B cell (primary cell): ENCODE measurements at regions not wholly inside any gene's neighbourhood (a gene's known extent, or its start where the extent isn't known, plus 50 kb on each side); places are given as distances from the start of the nearest gene placed in this dataset.

Experiments used
- ATAC-seq: fragments of 200-7000 bp; cut with Tn5 transposase; one replicate; pipeline ENCODE4 v1.10.0; 2021; ENCODE audit warnings: low read depth, mild to moderate bottlenecking, moderate number of reproducible peaks, moderate library complexity
- CTCF ChIA-PET: fragments of 350-600 bp; sonication (Branson Sonifier 250); formaldehyde crosslinking; loops from one replicate; lab custom pipeline; 2021; ENCODE audit warnings: antibody characterized with exemption, inconsistent platforms; lab: Charles Lee
- POLR2A ChIA-PET: fragments of 350-600 bp; sonication (Branson Sonifier 250); formaldehyde crosslinking; loops from one replicate; lab custom pipeline; 2021; ENCODE audit warnings: antibody characterized with exemption; lab: Charles Lee
- DNase-seq: peaks from one replicate; pipeline ENCODE4 v3.0.0; 2013
- H2AFZ ChIP-seq: 2 replicates; pipeline ENCODE4 v1.6.1; 2012; ENCODE audit warnings: mild to moderate bottlenecking, low read depth, low read length; ENCODE audit not compliant: insufficient read depth, poor library complexity, severe bottlenecking
- H3K27ac ChIP-seq, 2 donors: 1 replicate in 1 of 2; 2 replicates in 1 of 2; pipeline ENCODE4 v1.5.1; 2012 to 2013; ENCODE audit warnings: low read length in 2 of 2, mild to moderate bottlenecking in 2 of 2, moderate library complexity in 1 of 2
- H3K27me3 ChIP-seq, 4 experiments: fragments of 200-600 bp in 1 of 4; sonication (generic) in 1 of 4; replicated peaks in 1 of 4; 1 replicate in 2 of 4; 2 replicates in 2 of 4; pipeline versions ENCODE4 v1.6.1 to v1.7.0; 2013 to 2016; ENCODE audit warnings: low read length in 3 of 4, mild to moderate bottlenecking in 2 of 4, mixed read lengths in 1 of 4, moderate library complexity in 1 of 4; ENCODE audit not compliant: insufficient read depth in 4 of 4, control insufficient read depth in 3 of 4; ENCODE audit errors: control extremely low read depth in 1 of 4
- H3K36me3 ChIP-seq, 2 experiments: replicated peaks in 1 of 2; 1 replicate in 1 of 2; 2 replicates in 1 of 2; pipeline versions ENCODE4 v1.6.1 to v1.7.1; 2013; ENCODE audit warnings: low read length in 1 of 2; ENCODE audit not compliant: insufficient read depth in 2 of 2, control insufficient read depth in 1 of 2; ENCODE audit errors: control extremely low read depth in 1 of 2, extremely low read depth in 1 of 2
- H3K4me1 ChIP-seq, 2 donors: fragments of 200-600 bp in 1 of 2; sonication (generic) in 1 of 2; 1 replicate in 1 of 2; 2 replicates in 1 of 2; pipeline versions ENCODE4 v1.5.1 to v1.6.1; 2013 to 2017; ENCODE audit warnings: low read length in 2 of 2; ENCODE audit not compliant: control insufficient read depth in 2 of 2, insufficient read depth in 2 of 2
- H3K4me2 ChIP-seq: replicated peaks from 2 replicates; pipeline ENCODE3; 2012; ENCODE audit warnings: mild to moderate bottlenecking, low read depth, low read length; ENCODE audit not compliant: poor library complexity, severe bottlenecking
- H3K4me3 ChIP-seq, 5 experiments: fragments of 200-600 bp in 1 of 5; sonication (generic) in 1 of 5; 1 replicate in 3 of 5; 2 replicates in 2 of 5; pipeline versions ENCODE4 v1.5.1 to v1.7.0; 2011 to 2016; ENCODE audit warnings: low read length in 4 of 5, mild to moderate bottlenecking in 4 of 5, low read depth in 2 of 5, control low read depth in 1 of 5, moderate library complexity in 1 of 5; ENCODE audit not compliant: insufficient read depth in 1 of 5; ENCODE audit errors: control extremely low read depth in 1 of 5, extremely low read depth in 1 of 5
- H3K79me2 ChIP-seq: fragments of 200-600 bp; sonication (generic); one replicate; pipeline ENCODE4 v1.6.0; 2016; ENCODE audit warnings: low read length; ENCODE audit not compliant: control insufficient read depth, insufficient read depth
- H3K9ac ChIP-seq: fragments of 200-600 bp; sonication (generic); 2 replicates; pipeline ENCODE4 v1.6.1; 2017; ENCODE audit warnings: mild to moderate bottlenecking, low read length, moderate library complexity
- H3K9me3 ChIP-seq, 3 donors: one replicate each; pipeline versions ENCODE4 v1.6.1 to v1.7.1; 2013; ENCODE audit warnings: low read length in 2 of 3; ENCODE audit not compliant: control insufficient read depth in 2 of 3, insufficient read depth in 1 of 3; ENCODE audit errors: control extremely low read depth in 1 of 3
- H4K20me1 ChIP-seq: 2 replicates; pipeline ENCODE4 v1.6.0; 2012; ENCODE audit warnings: mild to moderate bottlenecking, low read length; ENCODE audit not compliant: insufficient read depth, control insufficient read depth, poor library complexity, severe bottlenecking
- H3K27ac Mint-ChIP-seq: one replicate; pipeline ENCODE4 v1.8.0; 2021; ENCODE audit warnings: mixed read lengths
- H3K27me3 Mint-ChIP-seq: one replicate; pipeline ENCODE4 v1.8.0; 2021; ENCODE audit warnings: mixed read lengths
- H3K4me1 Mint-ChIP-seq: one replicate; pipeline ENCODE4 v1.8.0; 2021; ENCODE audit warnings: mixed read lengths
- H3K4me3 Mint-ChIP-seq: one replicate; pipeline ENCODE4 v1.8.0; 2021; ENCODE audit warnings: mixed read lengths
- H3K9me3 Mint-ChIP-seq: one replicate; pipeline ENCODE4 v1.8.0; 2022; ENCODE audit warnings: mixed read lengths; ENCODE audit not compliant: insufficient read depth
- CTCF ChIP-seq: fragments of 200-600 bp; IDR thresholded peaks from one replicate; pipeline ENCODE4 v1.8.0; 2022; ENCODE audit warnings: antibody characterized with exemption, mild to moderate bottlenecking
- EZH2 ChIP-seq: IDR thresholded peaks from 2 replicates; pipeline ENCODE4 v1.6.1; 2012; ENCODE audit warnings: borderline replicate concordance, low read depth, mild to moderate bottlenecking, moderate library complexity, low read length; ENCODE audit not compliant: insufficient read depth, poor library complexity, severe bottlenecking
- whole genome bisulfite sequencing: methylation state at CpG from one replicate; pipeline ENCODE4 v1.1.5; 2013; ENCODE audit warnings: missing lambda C conversion rate; ENCODE audit not compliant: insufficient coverage; 5-methylcytosine and 5-hydroxymethylcytosine counted together
- intact Hi-C: fragments of 100-400 bp; cut with micrococcal nuclease; formaldehyde crosslinking; loops from one replicate; pipeline ENCODE4 v1.10.0; 2022

DNA sequence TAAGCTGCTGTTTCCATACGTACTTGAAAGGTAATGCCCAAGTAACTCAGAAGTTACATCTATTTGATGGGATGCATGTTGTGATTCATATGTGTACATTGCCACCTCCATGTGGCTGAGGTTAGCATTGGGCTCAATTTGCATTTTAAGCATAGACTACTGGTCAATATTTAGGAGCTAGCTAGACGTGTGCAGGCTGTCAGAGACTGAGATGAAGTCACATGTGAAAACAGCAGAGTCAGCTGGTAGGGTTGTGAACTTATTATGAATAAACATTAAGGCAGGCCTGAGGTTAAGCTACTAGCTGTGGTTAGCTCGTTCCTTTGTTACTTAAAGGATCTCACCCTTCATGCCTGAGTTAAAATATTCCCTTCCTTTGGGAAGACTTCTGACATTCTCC is 114.5 kb upstream of the MTNR1B start:
- no peak overlapping the region for H3K4me2 ChIP-seq
- Mint-ChIP-seq H3K4me3 (no peak overlapping the region), H3K27me3 (no peaks in the 10 kb centered on the region), H3K4me1 (no peaks in the 10 kb centered on the region), H3K27ac (no peak overlapping the region), H3K9me3 (no peaks in the 10 kb centered on the region)
- H3K27ac ChIP-seq: no peak overlapping the region
- H2AFZ ChIP-seq: no peak overlapping the region
- TF ChIP-seq EZH2: no peak
- TF ChIP-seq CTCF: no peak
- no peak overlapping the region for H3K4me3 ChIP-seq
- no peak for DNase-seq
- no peaks in the 10 kb centered on the region for H3K79me2 ChIP-seq
- H3K9me3 ChIP-seq: peaks cover 0 to 10% (median 0%) of the 10 kb centered on the region in 3 donors
- H3K36me3 ChIP-seq: no peaks in the 10 kb centered on the region
- intact Hi-C loops: no loop called here
- no peaks in the 10 kb centered on the region for H3K27me3 ChIP-seq
- no peaks in the 10 kb centered on the region for H4K20me1 ChIP-seq
- no peaks in the 10 kb centered on the region for H3K4me1 ChIP-seq
- H3K9ac ChIP-seq: no peak overlapping the region
- ATAC-seq: no peak
- ChIA-PET CTCF (no interaction called here), POLR2A (no interaction called here)
- 80% methylated on average over 2 of the region's 3 CpGs for WGBS

- peaks cover 0 to 10% (median 0%) of the 10 kb centered on the region in 3 donors for H3K9me3 ChIP-seq
- H3K4me3 ChIP-seq: no peak overlapping the region
- H3K9ac ChIP-seq: no peak overlapping the region
- H3K4me1 Mint-ChIP-seq: no peaks in the 10 kb centered on the region
- H3K4me3 Mint-ChIP-seq: no peak overlapping the region
- H3K27me3 Mint-ChIP-seq: no peaks in the 10 kb centered on the region
- no peak for ATAC-seq
- no peak overlapping the region for H2AFZ ChIP-seq
- no peaks in the 10 kb centered on the region for H3K36me3 ChIP-seq
- POLR2A ChIA-PET: no interaction called here
- H4K20me1 ChIP-seq: no peaks in the 10 kb centered on the region
- H3K27ac ChIP-seq: no peak overlapping the region
- no peaks in the 10 kb centered on the region for H3K9me3 Mint-ChIP-seq
- H3K27me3 ChIP-seq: no peaks in the 10 kb centered on the region
- no CpG with 5 or more reads among the region's 2 CpGs for WGBS
- H3K79me2 ChIP-seq: no peaks in the 10 kb centered on the region
- H3K27ac Mint-ChIP-seq: no peak overlapping the region
- H3K4me1 ChIP-seq: no peaks in the 10 kb centered on the region
- DNase-seq: no peak
- no peak overlapping the region for H3K4me2 ChIP-seq
- TF ChIP-seq CTCF (no peak), EZH2 (no peak)
- CTCF ChIA-PET: no interaction called here
- intact Hi-C loops: no loop called here
These were observed 113.6 kb upstream of the MTNR1B start for GRCh38 chr11:92855607-92856405.
